GM19438 (cell line): ENCODE measurements at regions not wholly inside any gene's neighbourhood (a gene's known extent, or its start where the extent isn't known, plus 50 kb on each side); places are given as distances from the start of the nearest gene placed in this dataset.
"Not testable (repeated sequence)": the region's sequence is repeated elsewhere in the genome, so short reads cannot be mapped to it uniquely, and the experiment has no call there.

ENCODE experiments used
- ATAC-seq: cut with Tn5 transposase; IDR thresholded peaks from one replicate; pipeline ENCODE4 v1.9.1; 2021; ENCODE audit warnings: low read depth; ENCODE audit not compliant: unreplicated experiment

DNA sequence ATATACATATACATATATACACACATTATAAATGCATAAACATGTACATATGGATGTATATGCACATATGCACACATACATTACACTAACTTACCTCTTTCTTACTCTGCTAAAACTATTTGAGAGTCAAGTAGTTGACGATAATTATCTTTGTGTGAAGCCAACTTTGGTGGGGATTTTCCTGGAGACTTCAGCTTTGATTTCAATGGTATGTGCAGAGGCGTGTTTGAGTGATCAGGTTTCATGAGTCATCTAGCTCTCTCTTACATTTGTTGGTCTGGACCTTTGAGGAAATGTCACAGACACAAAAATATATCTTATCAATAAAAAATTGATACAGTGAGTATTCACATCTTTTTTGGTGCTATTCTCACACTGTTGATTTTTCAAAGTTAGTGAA lies 769.1 kb upstream of the LUZP2 start:
- ATAC-seq = no peak

DNA sequence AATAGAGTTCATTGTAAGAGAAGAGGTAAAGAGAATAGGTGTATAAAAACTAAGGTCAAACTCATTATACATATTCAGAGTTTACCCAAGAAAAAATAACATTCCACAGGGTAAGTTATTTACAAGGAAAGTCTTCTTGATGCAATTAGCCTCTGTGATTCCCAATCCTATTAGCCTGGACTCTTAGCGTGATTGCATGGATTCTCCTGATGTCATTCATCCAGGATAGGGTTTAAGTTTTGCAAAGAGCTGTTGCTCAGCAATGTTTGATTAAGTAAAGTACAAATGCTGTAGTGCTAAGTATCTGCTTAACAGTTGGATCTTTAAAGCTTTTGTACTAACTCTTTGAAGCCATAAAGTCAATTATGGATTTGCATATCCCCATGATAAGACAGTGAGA lies 767.8 kb upstream of the LUZP2 start:
- no peak for ATAC-seq

GRCh38 chr11:23730307-23730998 lies 766.4 kb upstream of the LUZP2 start:
- ATAC-seq = no peak

- ATAC-seq = no peak
Observed at GRCh38 chr11:23732026-23732425, 764.8 kb upstream of the LUZP2 start.

- no peak for ATAC-seq
Observed at GRCh38 chr11:23746896-23747295, 750.0 kb upstream of the LUZP2 start.

- no peak for ATAC-seq
Observed at GRCh38 chr11:23749762-23750430, 747.0 kb upstream of the LUZP2 start.

DNA sequence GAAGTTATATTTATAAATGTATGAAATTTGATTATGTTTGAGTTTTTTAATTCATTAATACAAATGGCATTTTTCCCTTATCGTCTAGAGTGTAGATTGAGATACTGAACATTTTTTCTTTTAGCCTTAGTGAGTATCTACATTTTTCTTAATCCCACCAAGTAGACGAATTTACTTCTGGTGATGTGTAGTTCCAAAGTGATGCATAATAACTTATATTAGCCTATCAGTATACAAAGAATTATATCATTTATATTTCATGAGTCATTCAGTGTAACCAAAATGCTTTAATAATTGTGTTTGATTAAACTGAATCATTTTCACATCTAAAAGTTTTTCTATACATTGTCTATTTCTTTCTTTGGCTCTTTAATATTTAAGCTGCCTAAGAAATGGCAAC lies 745.6 kb upstream of the LUZP2 start:
- ATAC-seq = no peak

- ATAC-seq = no peak
Observed at GRCh38 chr11:23755076-23755475, 741.8 kb upstream of the LUZP2 start.

DNA sequence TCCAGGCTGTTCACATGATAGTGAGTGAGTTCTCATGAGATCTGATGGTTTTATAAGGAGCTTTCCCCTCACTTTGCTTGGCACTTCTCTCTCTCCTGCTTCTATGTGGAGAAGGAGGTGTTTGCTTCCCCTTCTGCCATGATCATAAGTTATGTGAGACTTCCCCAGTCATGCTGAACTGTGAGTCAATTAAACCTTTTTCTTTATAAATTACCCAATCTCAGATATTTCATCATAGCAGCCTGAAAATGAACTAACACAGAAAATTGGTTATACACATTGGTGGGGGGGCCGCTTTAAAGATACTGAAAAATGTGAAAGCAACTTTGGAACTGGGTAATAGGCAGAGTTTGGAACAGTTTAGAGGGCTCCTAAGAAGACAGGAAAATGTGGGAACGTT lies 741.1 kb upstream of the LUZP2 start:
- ATAC-seq = no peak

DNA sequence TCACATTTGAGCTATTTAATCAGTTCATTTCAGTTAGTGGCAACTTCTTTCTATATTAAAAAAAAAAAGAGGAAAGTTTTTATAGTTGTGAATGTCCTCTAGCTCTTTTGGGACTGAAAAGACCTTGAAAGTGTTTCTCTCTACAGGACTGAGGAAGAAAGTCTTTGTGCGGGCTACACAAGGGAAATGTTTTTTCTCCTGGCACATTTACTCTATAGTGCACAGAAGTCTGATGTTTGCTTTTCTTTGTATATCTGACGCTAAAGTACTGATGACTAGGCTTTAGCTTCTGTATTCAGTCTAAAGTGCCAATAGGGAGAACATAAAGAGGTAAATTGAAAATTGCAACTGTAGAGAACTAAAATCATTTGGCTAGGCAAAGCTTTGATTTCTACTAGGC lies 737.4 kb upstream of the LUZP2 start:
- ATAC-seq = no peak

DNA sequence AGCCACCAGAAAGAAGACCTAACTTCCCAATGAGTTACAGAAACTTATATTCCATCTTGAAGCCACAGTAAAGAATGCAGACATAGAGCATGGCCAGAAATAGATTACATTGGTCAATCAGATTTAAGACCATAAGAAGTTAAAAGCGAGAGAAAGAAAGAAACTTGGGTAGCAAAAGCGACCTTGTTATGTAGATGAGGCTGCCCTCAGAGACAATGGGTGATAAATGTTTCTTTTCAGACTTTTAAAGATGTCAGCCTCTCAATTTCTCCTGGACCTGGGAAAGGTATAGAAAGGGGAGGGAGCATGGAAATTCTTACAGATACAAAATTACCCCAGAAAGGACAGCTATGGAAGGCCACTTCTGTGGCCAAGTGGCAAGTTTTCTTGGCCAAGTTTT lies 732.6 kb upstream of the LUZP2 start:
- no peak for ATAC-seq

DNA sequence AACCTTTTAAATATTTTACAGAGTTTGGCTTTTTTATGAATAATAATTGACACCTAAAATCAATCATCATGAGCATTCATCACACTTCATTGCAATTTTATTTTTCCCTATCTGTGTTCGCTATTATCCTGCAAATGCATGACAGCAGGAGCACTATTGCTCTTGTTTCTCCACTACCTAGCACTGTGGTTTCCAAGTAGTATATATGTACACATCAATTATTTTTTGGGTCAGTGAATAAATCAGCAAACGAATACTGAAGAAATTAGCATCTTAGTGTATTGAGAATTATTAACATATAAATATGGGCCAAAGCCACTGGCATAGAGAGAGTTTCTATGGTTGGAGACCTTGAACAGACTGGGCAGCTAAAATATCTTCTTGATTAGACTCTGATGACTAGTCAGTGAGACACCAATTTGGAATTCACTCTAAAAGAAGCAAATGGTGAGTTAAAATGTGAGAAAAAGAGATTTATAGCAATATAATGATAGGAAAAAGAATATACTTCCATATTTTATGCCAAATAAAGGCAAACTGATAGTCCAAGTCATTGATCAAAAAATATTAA lies 731.1 kb upstream of the LUZP2 start:
- ATAC-seq = no peak

DNA sequence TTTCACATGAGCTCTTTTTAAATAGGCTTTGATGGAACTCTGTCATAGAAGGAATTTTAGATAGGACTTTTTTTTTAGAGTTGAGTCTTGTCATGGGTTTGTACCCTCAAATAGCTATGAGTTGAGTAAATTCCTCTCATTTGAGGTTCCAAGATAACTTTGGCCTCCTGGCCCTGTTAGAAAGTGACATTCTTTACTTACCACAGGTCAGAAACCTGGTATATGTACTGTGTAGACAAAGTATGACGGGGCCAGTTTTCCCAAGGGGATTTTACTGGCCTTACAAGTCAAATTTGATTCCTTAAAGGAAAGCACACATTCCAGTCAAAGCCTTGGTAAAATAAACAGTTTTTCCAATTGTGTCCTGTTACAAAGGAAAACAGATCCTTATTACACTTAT lies 729.3 kb upstream of the LUZP2 start:
- no peak for ATAC-seq

DNA sequence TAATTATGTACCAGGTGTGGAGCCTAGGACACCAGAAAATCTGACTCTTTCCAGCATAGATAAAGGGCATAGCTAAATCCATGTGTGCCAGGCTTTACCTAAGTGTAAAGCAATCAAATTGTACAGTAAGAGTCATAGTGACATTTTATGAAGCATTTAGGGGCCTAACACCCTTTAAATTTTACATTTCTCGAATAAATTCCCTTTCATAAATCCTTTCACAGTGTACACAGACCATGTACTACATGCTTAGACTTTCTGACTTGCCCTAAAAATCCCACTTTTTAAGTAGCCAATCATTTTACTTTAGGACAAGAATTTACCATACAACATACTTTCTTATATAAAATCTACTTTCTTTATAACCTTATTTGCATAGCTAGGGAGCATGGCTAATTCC lies 727.6 kb upstream of the LUZP2 start:
- ATAC-seq = no peak

- no peak for ATAC-seq
Observed at GRCh38 chr11:23772081-23772480, 724.8 kb upstream of the LUZP2 start.

GRCh38 chr11:23778971-23779370 lies 717.9 kb upstream of the LUZP2 start:
- no peak for ATAC-seq

- ATAC-seq = no peak
Observed at GRCh38 chr11:23780231-23780630, 716.6 kb upstream of the LUZP2 start.

DNA sequence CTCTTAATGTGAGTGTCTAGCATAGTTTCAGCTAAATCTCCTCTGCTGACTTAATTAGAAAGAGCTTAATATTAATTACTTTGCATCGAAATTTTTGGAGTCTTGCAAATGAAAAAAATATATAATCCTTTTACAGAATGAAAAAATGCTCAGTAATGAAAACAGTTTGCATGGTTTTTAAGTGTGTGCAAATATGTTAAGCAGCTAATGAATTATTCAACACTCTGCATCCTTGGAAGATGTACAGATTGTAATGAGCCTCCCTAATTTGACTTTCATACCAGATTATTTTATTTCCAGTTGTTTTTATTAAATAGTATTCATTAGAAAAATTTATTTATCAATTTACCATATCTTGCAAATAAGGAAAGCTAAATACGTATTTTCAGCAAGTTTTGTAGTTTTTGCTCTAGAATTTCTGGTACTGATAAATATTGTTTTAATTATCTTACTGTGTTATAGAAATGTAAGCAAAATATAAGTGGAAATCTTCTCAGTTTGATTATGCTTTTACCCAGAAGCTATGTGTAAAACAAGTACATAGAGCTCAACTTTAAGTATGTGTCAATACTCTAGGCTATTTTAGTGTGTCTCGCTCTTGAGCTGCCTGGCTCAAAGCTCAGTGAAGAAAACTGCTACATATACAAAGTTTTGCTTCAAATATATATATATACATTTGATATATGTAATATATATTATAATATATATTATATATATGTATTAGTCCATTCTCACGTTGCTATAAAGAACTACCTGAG lies 714.9 kb upstream of the LUZP2 start:
- no peak for ATAC-seq

DNA sequence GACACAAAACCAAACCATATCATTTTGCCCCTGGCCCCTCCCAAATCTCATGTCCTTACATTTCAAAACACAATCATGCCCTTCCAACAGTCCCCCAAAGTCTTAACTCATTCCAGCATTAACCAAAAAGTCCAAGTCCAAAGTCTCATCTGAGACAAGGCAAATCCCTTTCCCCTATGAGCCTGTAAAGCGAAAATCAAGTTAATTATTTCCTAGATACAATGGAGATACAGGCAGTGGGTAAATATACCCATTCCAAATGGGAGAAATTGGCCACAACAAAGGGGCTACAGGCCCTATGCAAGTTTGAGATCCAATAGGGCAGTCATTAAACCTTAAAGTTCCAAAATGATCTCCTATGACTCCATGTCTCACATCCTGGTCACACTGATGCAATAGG lies 709.9 kb upstream of the LUZP2 start:
- ATAC-seq = not testable (repeated sequence)

DNA sequence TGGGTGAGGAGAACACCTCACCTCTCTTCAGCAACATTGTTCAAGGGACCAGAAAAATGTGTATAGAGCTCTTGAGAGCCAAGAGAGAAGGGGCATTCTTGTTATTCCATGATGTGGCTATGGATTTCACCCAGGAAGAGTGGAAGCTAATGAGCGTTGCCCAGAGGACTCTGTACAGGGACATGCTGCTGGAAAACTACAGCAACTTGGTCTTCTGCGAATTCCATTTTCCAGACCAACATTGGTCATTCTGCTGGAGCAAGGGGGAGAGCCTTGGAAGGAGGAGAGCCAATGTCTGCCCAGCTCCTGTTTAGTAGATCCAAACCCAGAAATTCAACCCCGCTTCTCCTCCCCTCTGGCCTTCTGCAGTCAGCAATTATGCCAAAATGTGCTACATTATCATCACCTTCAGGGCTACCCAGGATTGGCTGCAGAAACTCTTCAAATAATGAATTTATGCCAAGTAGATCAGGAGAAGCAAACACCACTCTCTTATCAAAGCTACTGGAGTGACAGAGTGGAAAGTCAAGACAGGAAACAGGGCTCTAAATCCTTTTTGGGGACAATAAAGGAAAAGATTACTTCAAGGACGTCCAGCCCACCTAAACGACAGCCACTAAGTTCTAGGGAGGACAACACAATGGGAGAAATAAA lies 707.5 kb upstream of the LUZP2 start:
- no peak for ATAC-seq

- ATAC-seq = no peak
Observed at GRCh38 chr11:23789938-23790371, 706.9 kb upstream of the LUZP2 start.
